ENCODE measurements at regions not wholly inside any gene's neighbourhood (a gene's known extent, or its start where the extent isn't known, plus 50 kb on each side); places are given as distances from the start of the nearest gene placed in this dataset.

- H3K4me3 ChIP-seq (ENCODE audit: low read length): no peak overlapping the region
- no peak for TF ChIP-seq CTCF (conservative IDR thresholded peaks at IDR 0.05; ENCODE audit: low read depth, low read length)
- no peak for DNase-seq (ENCODE audit: low read depth)
Observed at GRCh38 chr14:97367278-97367677, 570.1 kb downstream of the VRK1 start.

DNA sequence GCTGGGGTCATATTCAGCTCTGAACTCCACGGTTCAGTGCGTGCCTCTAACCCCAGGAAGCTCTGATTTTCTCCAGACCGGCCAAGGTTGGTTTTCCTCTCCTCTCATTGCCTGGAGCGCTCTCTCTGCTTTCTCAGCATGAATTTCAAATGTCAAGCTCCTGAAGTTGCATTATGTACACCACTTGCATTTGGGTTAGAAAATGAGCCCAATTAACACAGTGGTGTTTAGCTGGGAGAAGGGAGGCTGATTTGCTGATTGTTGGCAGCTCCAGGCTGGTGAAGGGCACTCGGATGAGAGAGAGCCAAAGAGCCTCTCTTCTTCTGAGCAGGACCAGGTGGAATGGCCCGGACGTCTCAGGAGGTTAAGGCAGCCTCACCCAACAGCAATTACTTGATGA lies 570.9 kb downstream of the VRK1 start:
- no peak for TF ChIP-seq CTCF (conservative IDR thresholded peaks at IDR 0.05; ENCODE audit: low read depth, low read length)
- H3K4me3 ChIP-seq (ENCODE audit: low read length): no peak overlapping the region
- DNase-seq (ENCODE audit: low read depth): no peak

- DNase-seq (ENCODE audit: low read depth): no peak
- TF ChIP-seq CTCF (conservative IDR thresholded peaks at IDR 0.05; ENCODE audit: low read depth, low read length): no peak
- H3K4me3 ChIP-seq (ENCODE audit: low read length): no peak overlapping the region
Observed at GRCh38 chr14:97368900-97369564, 571.9 kb downstream of the VRK1 start.

GRCh38 chr14:97369901-97370300 lies 572.7 kb downstream of the VRK1 start:
- DNase-seq (ENCODE audit: low read depth): no peak
- TF ChIP-seq CTCF (conservative IDR thresholded peaks at IDR 0.05; ENCODE audit: low read depth, low read length): no peak
- no peak overlapping the region for H3K4me3 ChIP-seq (ENCODE audit: low read length)

DNA sequence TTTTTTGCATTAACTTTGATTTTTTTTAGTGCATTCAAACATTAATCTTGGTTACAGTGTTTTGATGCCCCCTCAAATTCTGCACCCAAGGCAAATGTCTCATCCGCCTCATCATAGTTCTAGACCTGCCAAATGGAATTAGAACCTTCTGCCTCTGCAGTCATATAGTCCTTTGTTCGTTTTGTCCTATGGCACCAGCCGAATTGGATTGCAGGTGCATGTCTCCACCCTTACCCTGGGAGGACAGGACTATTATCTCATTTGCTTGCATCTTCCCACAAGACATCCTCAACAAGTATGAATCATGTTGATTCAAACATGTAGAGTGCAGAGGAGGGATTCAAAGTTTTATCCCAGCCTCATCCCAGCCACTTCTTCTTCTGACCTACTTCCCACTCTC lies 579.1 kb downstream of the VRK1 start:
- TF ChIP-seq CTCF (conservative IDR thresholded peaks at IDR 0.05; ENCODE audit: low read depth, low read length): no peak
- DNase-seq (ENCODE audit: low read depth): no peak
- H3K4me3 ChIP-seq (ENCODE audit: low read length): no peak overlapping the region

GRCh38 chr14:97377550-97377949 lies 580.4 kb downstream of the VRK1 start:
- no peak for TF ChIP-seq CTCF (conservative IDR thresholded peaks at IDR 0.05; ENCODE audit: low read depth, low read length)
- DNase-seq (ENCODE audit: low read depth): no peak
- no peak overlapping the region for H3K4me3 ChIP-seq (ENCODE audit: low read length)

- TF ChIP-seq CTCF (conservative IDR thresholded peaks at IDR 0.05; ENCODE audit: low read depth, low read length): no peak
- no peak overlapping the region for H3K4me3 ChIP-seq (ENCODE audit: low read length)
- no peak for DNase-seq (ENCODE audit: low read depth)
Observed at GRCh38 chr14:97379091-97379531, 581.9 kb downstream of the VRK1 start.

Measured in retinal pigment epithelial cell (primary cell).